K562 (cell line): ENCODE measurements at regions not wholly inside any gene's neighbourhood (a gene's known extent, or its start where the extent isn't known, plus 50 kb on each side); places are given as distances from the start of the nearest gene placed in this dataset.

Source experiments
- ATAC-seq: fragments of 200-7000 bp; cut with Tn5 transposase; 3 replicates; pipeline ENCODE4 v1.9.1; 2020; ENCODE audit warnings: moderate library complexity
- BruUV-seq: library from RNA; stranded (reverse); fragments of 400-500 nt; replicated peaks from 2 replicates; lab custom pipeline; 2021; lab: Mats Ljungman, UMichigan
- CTCF ChIA-PET: fragments of 300-600 bp; formaldehyde crosslinking; extraction: SDS; loops from one replicate; lab custom pipeline; 2021; ENCODE audit warnings: low intra/inter-chr PET ratio; lab: Yijun Ruan, JAX
- POLR2A ChIA-PET: fragments of 300-600, 350-650 bp; sonication (Branson Sonifier 250); formaldehyde crosslinking; extraction: SDS; loops from one replicate; lab custom pipeline; 2021; ENCODE audit warnings: antibody characterized with exemption, inconsistent platforms; lab: Yijun Ruan, JAX
- DNase-seq, 4 experiments: peaks; one replicate each; pipeline versions ENCODE4 v3.0.0 to v3.0.0-alpha.2; 2011 to 2018; ENCODE audit warnings: low spot score in 3 of 4, mixed read lengths in 3 of 4; ENCODE audit errors: extremely low read depth in 1 of 4
- FAIRE-seq: peaks from 2 replicates; lab custom pipeline; 2011; peaks lifted over from hg19 to GRCh38; lab: Jason Lieb, UNC
- H2AFZ ChIP-seq: 2 replicates; pipeline ENCODE4 v1.6.0; 2011; ENCODE audit warnings: low read depth, low read length, control low read depth, inconsistent platforms
- H3K27ac ChIP-seq: fragments of 200-600 bp; 3 replicates; pipeline ENCODE4 v1.8.0; 2011; ENCODE audit warnings: low read depth, mild to moderate bottlenecking, control low read depth, inconsistent platforms, low read length, moderate library complexity, mixed read lengths; ENCODE audit errors: extremely low read depth
- H3K27me3 ChIP-seq, 2 experiments: fragments of 300-600 bp in 1 of 2; 2 replicates in 1 of 2; 3 replicates in 1 of 2; pipeline versions ENCODE4 v1.6.0 to v1.8.0; 2011; ENCODE audit warnings: inconsistent platforms in 2 of 2, low read length in 2 of 2, mild to moderate bottlenecking in 1 of 2, mixed read lengths in 1 of 2, moderate library complexity in 1 of 2; ENCODE audit not compliant: control insufficient read depth in 2 of 2, insufficient read depth in 2 of 2
- H3K36me3 ChIP-seq: fragments of 300-600 bp; 3 replicates; pipeline ENCODE4 v1.8.0; 2011; ENCODE audit warnings: mild to moderate bottlenecking, low read length, inconsistent platforms; ENCODE audit not compliant: control insufficient read depth, insufficient read depth
- H3K4me1 ChIP-seq, 2 experiments: fragments of 200-600 bp in 1 of 2; replicated peaks in 1 of 2; 2 replicates in 1 of 2; 3 replicates in 1 of 2; pipeline versions ENCODE4 v1.5.1 to v1.8.0; 2011; ENCODE audit warnings: inconsistent platforms in 2 of 2, low read length in 2 of 2, mild to moderate bottlenecking in 1 of 2, mixed read lengths in 1 of 2, moderate library complexity in 1 of 2; ENCODE audit not compliant: control insufficient read depth in 2 of 2, insufficient read depth in 2 of 2
- H3K4me2 ChIP-seq: 2 replicates; pipeline ENCODE4 v1.6.1; 2011; ENCODE audit warnings: low read length, control low read depth, inconsistent platforms, mixed read lengths; ENCODE audit not compliant: insufficient read depth
- H3K4me3 ChIP-seq: fragments of 200-600 bp; sonication (generic), shearing (Covaris generic); 2 replicates; pipeline ENCODE4 v1.5.1; 2016; ENCODE audit warnings: control low read depth, inconsistent platforms
- H3K79me2 ChIP-seq: fragments of 200-600 bp; 3 replicates; pipeline ENCODE4 v1.8.0; 2011; ENCODE audit warnings: low read length, inconsistent platforms; ENCODE audit not compliant: control insufficient read depth, insufficient read depth
- H3K9ac ChIP-seq, 2 experiments: 2 replicates each; pipeline versions ENCODE4 v1.6.0 to v1.6.1; 2011; ENCODE audit warnings: low read depth in 2 of 2, low read length in 2 of 2, control low read depth in 1 of 2, inconsistent platforms in 1 of 2, mild to moderate bottlenecking in 1 of 2, mixed read lengths in 1 of 2; ENCODE audit not compliant: insufficient read depth in 1 of 2
- H3K9me1 ChIP-seq: one replicate; pipeline ENCODE4 v1.6.0; 2011; ENCODE audit warnings: inconsistent platforms, mild to moderate bottlenecking, low read length, moderate library complexity; ENCODE audit not compliant: control insufficient read depth, insufficient read depth
- H3K9me3 ChIP-seq: replicated peaks from 2 replicates; pipeline ENCODE4 v1.5.1; 2011; ENCODE audit warnings: low read depth, low read length, inconsistent platforms; ENCODE audit not compliant: control insufficient read depth, insufficient read depth
- H4K20me1 ChIP-seq: replicated peaks from 2 replicates; pipeline ENCODE4 v1.6.1; 2011; ENCODE audit warnings: low read length, inconsistent platforms, mixed read lengths; ENCODE audit not compliant: control insufficient read depth, insufficient read depth
- ARID3B ChIP-seq: fragments of 250-450 bp; sonication (Bioruptor Pico); IDR thresholded peaks from 2 replicates; pipeline ENCODE4 v1.4.0; 2020; ENCODE audit warnings: borderline replicate concordance
- FOXA1 ChIP-seq: fragments of 450-650 bp; IDR thresholded peaks from 2 replicates; pipeline ENCODE4 v1.6.1; 2016; ENCODE audit warnings: mild to moderate bottlenecking, borderline replicate concordance
- FOXA3 ChIP-seq, 2 experiments: fragments of 450-650 bp in 1 of 2; sonication (generic) in 1 of 2; formaldehyde crosslinking; IDR thresholded peaks in 1 of 2; conservative IDR thresholded peaks in 1 of 2; 2 replicates each; pipeline versions ENCODE4 v1.4.0 to v1.8.0; 2020 to 2022; ENCODE audit warnings: mild to moderate bottlenecking in 2 of 2, missing genetic modification reagents in 1 of 2
- HCFC1 ChIP-seq: IDR thresholded peaks from 2 replicates; pipeline ENCODE4 v1.6.1; 2012; ENCODE audit warnings: low read depth, low read length, improper control_type of control experiment
- KAT8 ChIP-seq: fragments of 450-650 bp; IDR thresholded peaks from 2 replicates; pipeline ENCODE4 v1.6.1; 2016; ENCODE audit warnings: low read depth, mild to moderate bottlenecking
- KLF10 ChIP-seq: fragments of 250-450 bp; sonication (Bioruptor Pico); IDR thresholded peaks from 2 replicates; pipeline ENCODE4 v1.6.1; 2021; ENCODE audit warnings: matching md5 sums
- LEF1 ChIP-seq: fragments of 450-650 bp; IDR thresholded peaks from 2 replicates; pipeline ENCODE4 v1.6.1; 2016; ENCODE audit warnings: mild to moderate bottlenecking
- MIER1 ChIP-seq: fragments of 450-650 bp; IDR thresholded peaks from 2 replicates; pipeline ENCODE4 v1.6.1; 2016; ENCODE audit warnings: antibody characterized with exemption, mild to moderate bottlenecking, low read depth
- NEUROD1 ChIP-seq: fragments of 150-350 bp; IDR thresholded peaks from 2 replicates; pipeline ENCODE4 v1.6.1; 2014; ENCODE audit warnings: borderline replicate concordance, low read length, low read depth; ENCODE audit not compliant: partially characterized antibody
- PRDM10 ChIP-seq: fragments of 450-650 bp; IDR thresholded peaks from 2 replicates; pipeline ENCODE4 v1.6.1; 2018; ENCODE audit not compliant: partially characterized antibody
- SMAD1 ChIP-seq: fragments of 150-350 bp; IDR thresholded peaks from 2 replicates; pipeline ENCODE4 v1.6.1; 2014; ENCODE audit warnings: low read length, low read depth; ENCODE audit not compliant: partially characterized antibody
- ZBTB26 ChIP-seq: fragments of 450-650 bp; formaldehyde crosslinking; IDR thresholded peaks from 2 replicates; pipeline ENCODE4 v1.4.0; 2022; ENCODE audit warnings: missing genetic modification characterization
- ZNF316 ChIP-seq: fragments of 450-650 bp; IDR thresholded peaks from 2 replicates; pipeline ENCODE4 v1.6.1; 2016
- ZNF583 ChIP-seq: fragments of 250-450 bp; sonication (Bioruptor Pico); IDR thresholded peaks from 2 replicates; pipeline ENCODE4 v1.4.0; 2020
- ZSCAN29 ChIP-seq: fragments of 450-650 bp; IDR thresholded peaks from 2 replicates; pipeline ENCODE4 v1.6.1; 2017
- WGBS: fragments of 100-300 bp; shearing (Covaris generic); methylation state at CpG from one replicate; pipeline ENCODE4 v1.1.6; 2016; ENCODE audit warnings: low coverage, mixed read lengths; ENCODE audit not compliant: insufficient coverage; ENCODE audit errors: missing lambda C conversion rate; 5-methylcytosine and 5-hydroxymethylcytosine counted together
- in situ Hi-C: fragments of 300-500 bp; cut with MboI; formaldehyde crosslinking; loops from 4 replicates; pipeline ENCODE4 v1.15.0; 2018; ENCODE audit warnings: inconsistent platforms, mixed read lengths
- intact Hi-C: fragments of 100-400 bp; cut with micrococcal nuclease; formaldehyde crosslinking; loops from 2 replicates; pipeline ENCODE4 v1.14.2; 2022
- TF ChIP-seq, protein P1 (sequence below): fragments of 250-450 bp; sonication (Bioruptor Pico); IDR thresholded peaks from 2 replicates; pipeline ENCODE4 v1.9.0; 2021; ENCODE audit warnings: mild to moderate bottlenecking
- TF ChIP-seq, protein P2 (sequence below): fragments of 450-650 bp; formaldehyde crosslinking; IDR thresholded peaks from 2 replicates; pipeline ENCODE4 v1.4.0; 2020; ENCODE audit warnings: mild to moderate bottlenecking

- BruUV-seq, result no TSS peak
- ATAC-seq, result no peak
- FAIRE-seq, result no peak
Observed at GRCh38 chr18:22080035-22080434, 89.4 kb upstream of the GATA6 start.

More at GRCh38 chr18:22080035-22080434, 89.4 kb upstream of the GATA6 start:
- H3K27ac ChIP-seq, result no peak overlapping the region
- ChIA-PET CTCF (no interaction called here), POLR2A (interaction anchor here (1.9 kb wide), 1 partner anchor 14 kb away, joined by 7 read pairs; no protein-coding TSS in a partner anchor)
- H3K9me1 ChIP-seq, result no peaks in the 10 kb centered on the region
- peaks cover 25 to 46% of the 10 kb centered on the region in 2 experiments for H3K27me3 ChIP-seq
- 2% methylated on average over 3 of the region's 3 CpGs for WGBS
- H3K4me2 ChIP-seq, result no peak overlapping the region
- H4K20me1 ChIP-seq, result no peaks in the 10 kb centered on the region
- H3K9me3 ChIP-seq, result no peaks in the 10 kb centered on the region
- in situ Hi-C loops (no loop called here), intact Hi-C loops (no loop called here)
- H2AFZ ChIP-seq, result no peak overlapping the region
- no peak overlapping the region for H3K9ac ChIP-seq
- H3K4me1 ChIP-seq, result no peaks in the 10 kb centered on the region; a peak in 1 of 5 replicates
- H3K36me3 ChIP-seq, result no peaks in the 10 kb centered on the region
- no peak for DNase-seq
- H3K79me2 ChIP-seq, result no peaks in the 10 kb centered on the region
- TF ChIP-seq ZSCAN29, result no peak
- no peak for TF ChIP-seq ZBTB26 (CRISPR knock-in tag)
- no peak for TF ChIP-seq LEF1
- no peak for TF ChIP-seq KAT8
- no peak for TF ChIP-seq MIER1
- TF ChIP-seq HCFC1, result no peak
- TF ChIP-seq, protein P1, sequence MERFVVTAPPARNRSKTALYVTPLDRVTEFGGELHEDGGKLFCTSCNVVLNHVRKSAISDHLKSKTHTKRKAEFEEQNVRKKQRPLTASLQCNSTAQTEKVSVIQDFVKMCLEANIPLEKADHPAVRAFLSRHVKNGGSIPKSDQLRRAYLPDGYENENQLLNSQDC (CRISPR knock-in tag), result no peak
- no peak for TF ChIP-seq NEUROD1
- no peak for TF ChIP-seq ZNF583 (CRISPR knock-in tag)
- no peak for TF ChIP-seq SMAD1
- TF ChIP-seq ZNF316, result no peak
- TF ChIP-seq FOXA1, result no peak
- TF ChIP-seq KLF10 (CRISPR knock-in tag), result no peak
- TF ChIP-seq PRDM10, result no peak
- TF ChIP-seq FOXA3 (CRISPR knock-in tag; conservative IDR thresholded peaks at IDR 0.05 in 1 of 2, IDR thresholded peaks at IDR 0.05 in 1 of 2), result no peak
- TF ChIP-seq, protein P2, sequence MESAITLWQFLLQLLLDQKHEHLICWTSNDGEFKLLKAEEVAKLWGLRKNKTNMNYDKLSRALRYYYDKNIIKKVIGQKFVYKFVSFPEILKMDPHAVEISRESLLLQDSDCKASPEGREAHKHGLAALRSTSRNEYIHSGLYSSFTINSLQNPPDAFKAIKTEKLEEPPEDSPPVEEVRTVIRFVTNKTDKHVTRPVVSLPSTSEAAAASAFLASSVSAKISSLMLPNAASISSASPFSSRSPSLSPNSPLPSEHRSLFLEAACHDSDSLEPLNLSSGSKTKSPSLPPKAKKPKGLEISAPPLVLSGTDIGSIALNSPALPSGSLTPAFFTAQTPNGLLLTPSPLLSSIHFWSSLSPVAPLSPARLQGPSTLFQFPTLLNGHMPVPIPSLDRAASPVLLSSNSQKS (CRISPR knock-in tag), result no peak
- TF ChIP-seq ARID3B (CRISPR knock-in tag), result no peak
- no peak overlapping the region for H3K4me3 ChIP-seq
